ENCODE measurements at regions not wholly inside any gene's neighbourhood (a gene's known extent, or its start where the extent isn't known, plus 50 kb on each side); places are given as distances from the start of the nearest gene placed in this dataset.

DNA sequence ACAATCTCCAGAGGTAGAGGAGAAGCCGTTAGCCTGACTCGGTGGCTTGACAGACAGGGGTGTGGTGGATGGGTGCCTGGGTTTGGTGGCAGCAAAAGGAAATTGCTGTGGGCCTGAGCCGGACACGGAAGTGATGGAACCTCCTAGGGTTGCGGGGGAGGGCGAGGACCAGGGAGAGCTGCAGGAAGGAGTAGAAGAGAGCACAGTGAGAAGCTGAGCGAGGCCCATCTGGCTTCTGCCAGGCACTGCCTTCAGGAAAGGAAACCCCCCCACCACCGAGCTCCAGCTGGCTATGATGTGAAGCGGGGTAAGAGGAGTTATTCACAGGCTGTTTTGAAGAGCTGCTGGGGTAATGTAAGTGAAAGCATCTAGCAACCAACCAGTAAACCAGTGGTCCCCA is 134.6 kb downstream of the TSN start:
- no peak overlapping the region for H3K27ac ChIP-seq (ENCODE audit: low read length in 2 of 2)

More for the DNA sequence above, 134.6 kb downstream of the TSN start:
- DNase-seq = no peak
- Mint-ChIP-seq H3K27ac (no peak overlapping the region), H3K27me3 (peaks cover 15% of the 10 kb centered on the region), H3K4me3 (no peak overlapping the region), H3K4me1 (no peaks in the 10 kb centered on the region), H3K9me3 (ENCODE audit: insufficient read depth) (no peaks in the 10 kb centered on the region)
- intact Hi-C loops (cut with micrococcal nuclease) = no loop called here
- Histone ChIP-seq H3K4me1 (ENCODE audit: control insufficient read depth in 2 of 2, insufficient read depth in 2 of 2, low read length in 2 of 2) (no peaks in the 10 kb centered on the region), H2AFZ (ENCODE audit: insufficient read depth, low read depth, low read length, poor library complexity, severe bottlenecking) (no peak overlapping the region), H3K27me3 (replicated peaks in 1 of 4; ENCODE audit: control extremely low read depth in 1 of 4, control insufficient read depth in 3 of 4, insufficient read depth in 4 of 4, low read length in 3 of 4) (no peaks in the 10 kb centered on the region), H4K20me1 (ENCODE audit: control insufficient read depth, insufficient read depth, low read length, poor library complexity, severe bottlenecking) (no peaks in the 10 kb centered on the region), H3K36me3 (replicated peaks in 1 of 2; ENCODE audit: control extremely low read depth in 1 of 2, control insufficient read depth in 1 of 2, extremely low read depth in 1 of 2, insufficient read depth in 2 of 2, low read length in 1 of 2) (no peaks in the 10 kb centered on the region), H3K4me2 (replicated peaks; ENCODE audit: low read depth, low read length, poor library complexity, severe bottlenecking) (no peak overlapping the region), H3K9ac (ENCODE audit: low read length) (no peak overlapping the region), H3K9me3 (ENCODE audit: control extremely low read depth in 1 of 3, control insufficient read depth in 2 of 3, insufficient read depth in 1 of 3, low read length in 2 of 3) (peaks cover 0 to 6% (median 0%) of the 10 kb centered on the region in 3 donors), H3K79me2 (ENCODE audit: control insufficient read depth, insufficient read depth, low read length) (no peaks in the 10 kb centered on the region), H3K4me3 (ENCODE audit: control extremely low read depth in 1 of 5, extremely low read depth in 1 of 5, insufficient read depth in 1 of 5, low read depth in 2 of 5, low read length in 4 of 5) (no peak overlapping the region)
- no peak for ATAC-seq (ENCODE audit: low read depth)
- 59% methylated on average over 3 of the region's 9 CpGs for WGBS (ENCODE audit: insufficient coverage)
- CTCF ChIA-PET = no interaction called here
- TF ChIP-seq EZH2 (IDR thresholded peaks at IDR 0.05; ENCODE audit: borderline replicate concordance, insufficient read depth, low read depth, low read length, poor library complexity, severe bottlenecking) (no peak), CTCF (IDR thresholded peaks at IDR 0.05) (no peak)
- POLR2A ChIA-PET = no interaction called here
